ENCODE measurements at regions not wholly inside any gene's neighbourhood (a gene's known extent, or its start where the extent isn't known, plus 50 kb on each side); places are given as distances from the start of the nearest gene placed in this dataset.
A peak's percentile ranks its signal among the peaks of the same experiment; 100 is the strongest.

DNA sequence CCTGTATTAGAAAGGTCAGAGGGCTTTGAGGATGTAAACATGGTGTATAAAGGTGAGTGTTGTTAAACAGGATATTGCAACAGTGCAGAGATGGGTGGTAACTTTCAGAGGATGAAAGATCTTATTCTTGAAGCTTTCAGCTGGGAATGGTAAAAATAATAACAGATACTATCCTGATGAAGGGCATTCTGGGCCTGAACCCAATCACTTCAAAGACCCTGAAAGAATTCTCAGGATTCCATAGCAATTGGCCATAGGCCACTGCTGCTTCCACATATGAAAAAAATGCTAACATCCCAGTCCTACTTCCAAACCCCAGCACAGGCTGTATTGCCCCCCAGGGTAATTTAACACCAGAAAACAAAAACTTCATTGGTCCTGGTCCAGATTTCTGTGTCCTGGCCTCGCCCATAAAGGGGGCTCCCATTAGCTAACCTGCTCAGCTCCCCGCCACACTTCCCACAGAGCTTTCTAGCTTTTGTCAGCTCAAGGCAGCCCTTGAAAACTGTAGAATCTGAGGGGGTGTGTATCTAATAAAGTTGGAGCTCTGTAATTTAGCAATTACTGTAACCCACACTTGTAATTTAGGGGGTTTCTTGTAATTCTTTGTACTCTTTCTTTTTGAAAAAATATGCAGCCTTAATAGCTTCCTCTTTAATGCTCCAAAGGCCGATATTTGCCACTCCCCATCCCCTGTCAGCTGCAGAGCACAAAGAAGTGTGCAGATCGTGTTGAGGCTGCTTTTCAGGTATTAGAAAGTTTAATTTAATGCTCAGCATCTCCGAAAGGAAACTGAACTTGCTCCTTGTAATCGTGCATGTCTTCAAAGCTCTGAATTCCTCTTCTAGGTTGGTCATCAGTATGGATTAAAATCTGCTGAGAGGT lies 371.5 kb downstream of the SEC14L1 start (continued):
- TF ChIP-seq, protein P1, sequence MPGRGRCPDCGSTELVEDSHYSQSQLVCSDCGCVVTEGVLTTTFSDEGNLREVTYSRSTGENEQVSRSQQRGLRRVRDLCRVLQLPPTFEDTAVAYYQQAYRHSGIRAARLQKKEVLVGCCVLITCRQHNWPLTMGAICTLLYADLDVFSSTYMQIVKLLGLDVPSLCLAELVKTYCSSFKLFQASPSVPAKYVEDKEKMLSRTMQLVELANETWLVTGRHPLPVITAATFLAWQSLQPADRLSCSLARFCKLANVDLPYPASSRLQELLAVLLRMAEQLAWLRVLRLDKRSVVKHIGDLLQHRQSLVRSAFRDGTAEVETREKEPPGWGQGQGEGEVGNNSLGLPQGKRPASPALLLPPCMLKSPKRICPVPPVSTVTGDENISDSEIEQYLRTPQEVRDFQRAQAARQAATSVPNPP (CRISPR knock-in tag; IDR thresholded peaks at IDR 0.05): no peak
- TF ChIP-seq TOE1 (CRISPR knock-in tag; IDR thresholded peaks at IDR 0.05) (no peak), ZNF337 (CRISPR knock-in tag; IDR thresholded peaks at IDR 0.05; ENCODE audit: borderline replicate concordance, low read depth) (no peak), EEA1 (CRISPR knock-in tag; IDR thresholded peaks at IDR 0.05; ENCODE audit: borderline replicate concordance) (no peak), NR2F1 (CRISPR knock-in tag; IDR thresholded peaks at IDR 0.05) (peak; percentile 99 to 100), KLF15 (CRISPR knock-in tag; IDR thresholded peaks at IDR 0.05; ENCODE audit: borderline replicate concordance) (no peak), CHD2 (IDR thresholded peaks at IDR 0.05; ENCODE audit: low read depth, low read length) (no peak), ZNF333 (CRISPR knock-in tag; IDR thresholded peaks at IDR 0.05; ENCODE audit: borderline replicate concordance) (no peak), IRX3 (CRISPR knock-in tag; IDR thresholded peaks at IDR 0.05; ENCODE audit: borderline replicate concordance, low read depth) (no peak), ZSCAN31 (CRISPR knock-in tag; IDR thresholded peaks at IDR 0.05; ENCODE audit: low read depth) (no peak), ONECUT2 (CRISPR knock-in tag; IDR thresholded peaks at IDR 0.05) (0 out of 2 replicates have a peak, but pooled peaks have one; percentile 11), PAX8 (CRISPR knock-in tag; IDR thresholded peaks at IDR 0.05; ENCODE audit: borderline replicate concordance) (no peak), ZSCAN25 (CRISPR knock-in tag; IDR thresholded peaks at IDR 0.05) (0 out of 2 replicates have a peak, but pooled peaks have one; percentile 15), IKZF1 (IDR thresholded peaks at IDR 0.05) (no peak), ZNF546 (CRISPR knock-in tag; conservative IDR thresholded peaks at IDR 0.05) (no peak), SP2 (CRISPR knock-in tag; IDR thresholded peaks at IDR 0.05) (no peak), PHF5A (CRISPR knock-in tag; IDR thresholded peaks at IDR 0.05; ENCODE audit: low read depth, unreplicated experiment) (peak; percentile 97), ZNF354B (CRISPR knock-in tag; IDR thresholded peaks at IDR 0.05) (no peak), MBNL3 (CRISPR knock-in tag; conservative IDR thresholded peaks at IDR 0.05) (no peak), CENPT (CRISPR knock-in tag; IDR thresholded peaks at IDR 0.05; ENCODE audit: low read depth) (no peak), SNRNP70 (IDR thresholded peaks at IDR 0.05; ENCODE audit: low read depth, low read length) (no peak), ZNF431 (CRISPR knock-in tag; IDR thresholded peaks at IDR 0.05; ENCODE audit: borderline replicate concordance, low read depth) (no peak; the same call in 1 of the 2 replicates), STAG1 (CRISPR knock-in tag; IDR thresholded peaks at IDR 0.05) (peak; percentile 9; the same call in 1 of the 2 replicates), CHD4 (IDR thresholded peaks at IDR 0.05; ENCODE audit: borderline replicate concordance, low read length) (0 out of 2 replicates have a peak, but pooled peaks have one; percentile 41), TBX3 (IDR thresholded peaks at IDR 0.05; ENCODE audit: borderline replicate concordance) (peak; percentile 80; the same call in 1 of the 2 replicates)
- TF ChIP-seq, protein P2, sequence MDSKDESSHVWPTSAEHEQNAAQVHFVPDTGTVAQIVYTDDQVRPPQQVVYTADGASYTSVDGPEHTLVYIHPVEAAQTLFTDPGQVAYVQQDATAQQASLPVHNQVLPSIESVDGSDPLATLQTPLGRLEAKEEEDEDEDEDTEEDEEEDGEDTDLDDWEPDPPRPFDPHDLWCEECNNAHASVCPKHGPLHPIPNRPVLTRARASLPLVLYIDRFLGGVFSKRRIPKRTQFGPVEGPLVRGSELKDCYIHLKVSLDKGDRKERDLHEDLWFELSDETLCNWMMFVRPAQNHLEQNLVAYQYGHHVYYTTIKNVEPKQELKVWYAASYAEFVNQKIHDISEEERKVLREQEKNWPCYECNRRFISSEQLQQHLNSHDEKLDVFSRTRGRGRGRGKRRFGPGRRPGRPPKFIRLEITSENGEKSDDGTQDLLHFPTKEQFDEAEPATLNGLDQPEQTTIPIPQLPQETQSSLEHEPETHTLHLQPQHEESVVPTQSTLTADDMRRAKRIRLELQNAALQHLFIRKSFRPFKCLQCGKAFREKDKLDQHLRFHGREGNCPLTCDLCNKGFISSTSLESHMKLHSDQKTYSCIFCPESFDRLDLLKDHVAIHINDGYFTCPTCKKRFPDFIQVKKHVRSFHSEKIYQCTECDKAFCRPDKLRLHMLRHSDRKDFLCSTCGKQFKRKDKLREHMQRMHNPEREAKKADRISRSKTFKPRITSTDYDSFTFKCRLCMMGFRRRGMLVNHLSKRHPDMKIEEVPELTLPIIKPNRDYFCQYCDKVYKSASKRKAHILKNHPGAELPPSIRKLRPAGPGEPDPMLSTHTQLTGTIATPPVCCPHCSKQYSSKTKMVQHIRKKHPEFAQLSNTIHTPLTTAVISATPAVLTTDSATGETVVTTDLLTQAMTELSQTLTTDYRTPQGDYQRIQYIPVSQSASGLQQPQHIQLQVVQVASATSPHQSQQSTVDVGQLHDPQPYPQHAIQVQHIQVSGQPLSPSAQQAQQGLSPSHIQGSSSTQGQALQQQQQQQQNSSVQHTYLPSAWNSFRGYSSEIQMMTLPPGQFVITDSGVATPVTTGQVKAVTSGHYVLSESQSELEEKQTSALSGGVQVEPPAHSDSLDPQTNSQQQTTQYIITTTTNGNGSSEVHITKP (CRISPR knock-in tag; IDR thresholded peaks at IDR 0.05; ENCODE audit: low read depth): peak; percentile 70; the same call in 1 of the 2 replicates

Data from HepG2 (cell line).